ENCODE measurements at regions not wholly inside any gene's neighbourhood (a gene's known extent, or its start where the extent isn't known, plus 50 kb on each side); places are given as distances from the start of the nearest gene placed in this dataset.
"Not testable (repeated sequence)": the region's sequence is repeated elsewhere in the genome, so short reads cannot be mapped to it uniquely, and the experiment has no call there.

DNA sequence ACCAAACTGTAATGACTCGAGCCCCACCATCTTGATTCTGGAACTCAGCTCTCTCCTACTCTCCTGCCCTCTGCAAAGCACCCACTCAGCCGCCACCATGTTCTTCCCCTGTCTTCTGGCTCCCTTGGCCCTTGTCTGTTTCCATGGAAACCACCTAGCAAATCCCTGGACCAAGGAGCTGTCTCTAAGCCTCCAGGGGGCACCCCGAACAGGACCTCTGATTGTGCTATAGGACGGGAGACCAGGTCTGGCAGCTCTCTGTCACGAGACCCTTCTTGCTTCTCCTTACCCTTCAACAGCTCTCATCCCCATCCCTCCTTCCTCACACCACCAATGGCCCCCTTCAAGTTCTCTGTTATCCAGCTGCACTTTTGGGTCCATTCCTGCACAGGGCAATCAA lies 277.7 kb upstream of the ZNF507 start:
- no peak for DNase-seq

DNA sequence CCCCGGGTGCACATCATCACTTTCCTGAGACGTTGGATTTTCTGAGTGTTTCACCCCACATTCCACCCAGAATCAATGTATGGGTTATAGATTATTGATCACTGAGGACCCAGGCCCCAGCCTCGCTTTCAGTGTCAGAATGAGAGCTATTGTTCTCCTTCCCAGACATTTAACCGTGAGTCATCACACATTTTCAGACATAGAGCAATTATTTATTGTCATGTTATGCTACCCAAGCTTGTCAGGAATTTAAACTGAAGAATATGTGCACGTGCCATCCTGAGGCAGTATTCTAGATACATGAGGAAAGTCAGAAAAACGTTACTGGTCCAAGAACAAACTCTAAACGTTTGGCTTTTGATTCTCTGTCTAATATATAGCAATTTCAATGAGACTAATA lies 276.6 kb upstream of the ZNF507 start:
- DNase-seq: no peak

- no peak for DNase-seq
These were observed 275.3 kb upstream of the ZNF507 start for GRCh38 chr19:32070101-32070500.

DNA sequence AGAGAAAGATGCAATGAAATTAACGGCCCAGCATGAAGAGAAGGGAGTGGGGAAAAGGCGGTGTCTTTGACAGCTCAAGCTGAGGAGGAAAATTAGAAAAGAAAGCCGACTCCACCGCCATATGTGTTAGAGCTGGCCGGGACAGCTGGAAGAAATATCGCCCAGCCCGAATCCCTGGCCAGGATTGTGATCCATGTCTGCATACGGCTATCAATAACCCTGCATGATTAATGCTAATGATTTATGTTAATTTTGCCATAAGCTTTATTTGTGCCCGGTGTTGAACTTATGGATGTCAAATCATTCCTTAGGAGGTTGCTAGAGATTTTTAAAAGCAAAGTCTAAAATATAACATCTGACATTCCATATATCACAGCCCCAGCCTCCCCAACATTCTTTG lies 263.4 kb upstream of the ZNF507 start:
- no peak for DNase-seq

GRCh38 chr19:32084756-32085363 lies 260.6 kb upstream of the ZNF507 start:
- DNase-seq: not testable (repeated sequence)

DNA sequence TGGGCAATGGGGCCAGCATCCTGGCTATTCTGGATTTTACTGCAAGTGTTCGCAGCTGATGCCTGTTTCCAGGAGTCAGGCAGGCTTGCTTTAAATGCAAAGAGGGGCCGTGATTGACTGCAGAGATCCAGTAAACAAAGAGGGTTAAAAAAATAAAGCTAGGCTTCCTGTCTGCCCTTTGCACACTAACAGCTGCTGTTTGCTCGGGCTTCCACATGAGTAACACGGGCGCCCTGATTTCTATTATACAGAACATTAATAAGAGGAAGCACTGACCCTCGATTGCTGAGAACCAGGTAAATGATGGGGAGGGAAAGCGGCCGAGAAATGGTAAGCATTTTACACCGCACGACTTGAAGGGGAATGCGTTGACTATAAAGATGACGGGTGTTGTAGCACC lies 254.2 kb upstream of the ZNF507 start:
- DNase-seq: no peak

DNA sequence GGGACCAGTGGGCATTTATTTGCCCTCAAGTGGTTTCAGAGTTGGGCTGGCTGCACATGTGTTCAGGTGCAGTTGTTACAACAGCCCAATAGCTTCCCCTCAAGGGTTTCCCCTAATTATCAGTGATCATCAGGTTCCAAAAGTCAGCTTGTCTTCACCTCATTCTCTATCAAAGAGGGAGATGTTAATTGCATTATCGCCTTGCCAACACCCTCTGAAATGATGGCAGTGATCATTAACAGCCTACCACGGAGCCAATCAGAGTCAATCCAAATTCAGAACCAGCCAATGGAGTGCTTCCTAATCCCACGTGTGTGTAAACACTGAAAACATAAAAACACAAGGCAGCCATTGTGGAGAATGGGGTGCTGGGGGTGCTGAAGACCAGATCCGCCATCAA lies 248.4 kb upstream of the ZNF507 start:
- no peak for DNase-seq

DNA sequence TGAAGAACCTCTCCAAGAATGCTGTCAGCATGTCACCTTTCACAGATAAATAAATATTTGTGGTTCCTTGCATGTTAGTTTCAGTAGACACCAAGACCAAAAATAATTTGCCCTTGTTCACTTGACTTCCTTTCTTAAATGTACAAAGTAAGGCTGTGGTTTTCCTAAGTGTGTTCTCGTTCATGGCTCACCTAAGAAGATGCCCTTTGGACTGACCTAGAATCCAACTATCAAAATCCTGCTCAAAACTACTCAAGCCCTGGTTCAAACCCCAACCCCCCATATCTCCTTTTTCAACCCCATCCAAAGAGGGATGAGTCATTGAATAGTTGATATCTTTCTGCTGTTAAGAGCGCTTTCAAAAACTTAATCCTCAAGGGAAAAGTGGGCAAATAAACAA lies 247.8 kb upstream of the ZNF507 start:
- no peak for DNase-seq

DNA sequence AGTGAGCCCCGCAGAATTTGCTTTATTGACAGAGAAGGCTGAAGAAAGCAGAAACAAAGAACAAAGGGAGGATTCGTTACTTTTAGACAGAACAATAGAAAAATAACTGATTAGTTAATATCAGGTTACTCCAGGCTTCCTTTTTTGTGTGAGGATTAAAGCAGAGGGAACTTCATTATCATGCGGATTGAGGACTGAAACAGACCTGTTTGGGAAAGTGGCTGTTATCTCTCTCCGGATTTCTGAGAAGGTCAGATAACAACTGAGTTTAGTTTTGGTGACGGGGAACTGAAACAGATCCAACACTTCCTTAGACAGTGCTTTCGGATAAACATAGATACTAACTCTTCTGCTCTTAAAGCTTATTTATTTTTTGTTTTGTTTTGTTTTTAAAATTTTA lies 246.4 kb upstream of the ZNF507 start:
- no peak for DNase-seq

DNA sequence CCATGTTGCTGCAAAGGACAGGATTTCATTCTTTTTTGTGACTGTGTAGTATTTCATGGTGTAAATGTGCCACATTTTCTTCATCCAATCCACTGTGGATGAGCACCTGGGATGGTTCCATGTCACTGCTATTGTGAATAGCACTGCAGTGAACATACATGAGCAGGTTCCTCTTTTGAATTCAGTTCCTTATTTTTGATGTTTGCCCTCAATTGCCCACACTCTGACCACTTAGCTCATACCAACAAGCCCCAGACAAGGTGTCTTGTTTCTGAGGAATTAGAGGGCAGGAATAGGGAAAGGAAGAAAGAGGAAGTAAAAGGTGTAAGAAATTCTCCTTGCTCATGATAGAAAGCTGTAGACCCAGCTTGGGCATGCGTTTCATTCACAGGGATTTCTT lies 244.2 kb upstream of the ZNF507 start:
- DNase-seq: no peak

GRCh38 chr19:32103541-32103940 lies 241.9 kb upstream of the ZNF507 start:
- no peak for DNase-seq

DNA sequence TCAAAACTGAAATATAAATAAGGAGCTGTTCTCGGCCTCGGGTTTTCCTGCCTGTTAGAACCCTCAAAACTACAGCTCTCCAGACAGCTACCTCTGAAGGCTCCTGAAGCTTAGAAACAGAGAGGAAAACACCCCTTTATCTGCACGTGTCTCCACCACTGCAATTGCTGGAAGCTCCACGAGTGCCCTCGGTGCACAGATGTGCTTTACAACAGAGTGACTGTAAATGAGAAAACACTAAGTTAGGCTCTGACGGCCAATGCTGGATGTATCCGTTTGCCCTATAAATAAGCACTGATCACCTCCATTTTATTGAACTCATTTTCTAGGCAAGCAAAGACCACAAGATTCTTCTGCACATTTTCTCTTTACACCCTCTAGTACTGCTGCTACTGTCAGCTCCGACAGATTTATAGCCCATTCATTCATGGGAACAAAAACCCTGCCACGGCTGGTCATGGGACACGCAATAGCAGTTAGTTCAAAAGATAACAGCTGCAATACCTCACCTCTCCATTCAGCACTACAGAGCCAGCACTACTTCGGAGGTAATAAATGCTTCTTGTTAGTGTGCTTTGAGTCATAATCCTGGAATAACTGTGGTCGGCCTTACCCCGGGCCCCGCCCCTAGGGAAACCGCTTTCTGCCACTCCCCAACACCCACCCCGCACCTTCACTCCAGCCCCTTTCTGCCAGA lies 241.1 kb upstream of the ZNF507 start:
- DNase-seq: no peak

- no peak for DNase-seq
These were observed 240.6 kb upstream of the ZNF507 start for GRCh38 chr19:32104850-32105235.

DNA sequence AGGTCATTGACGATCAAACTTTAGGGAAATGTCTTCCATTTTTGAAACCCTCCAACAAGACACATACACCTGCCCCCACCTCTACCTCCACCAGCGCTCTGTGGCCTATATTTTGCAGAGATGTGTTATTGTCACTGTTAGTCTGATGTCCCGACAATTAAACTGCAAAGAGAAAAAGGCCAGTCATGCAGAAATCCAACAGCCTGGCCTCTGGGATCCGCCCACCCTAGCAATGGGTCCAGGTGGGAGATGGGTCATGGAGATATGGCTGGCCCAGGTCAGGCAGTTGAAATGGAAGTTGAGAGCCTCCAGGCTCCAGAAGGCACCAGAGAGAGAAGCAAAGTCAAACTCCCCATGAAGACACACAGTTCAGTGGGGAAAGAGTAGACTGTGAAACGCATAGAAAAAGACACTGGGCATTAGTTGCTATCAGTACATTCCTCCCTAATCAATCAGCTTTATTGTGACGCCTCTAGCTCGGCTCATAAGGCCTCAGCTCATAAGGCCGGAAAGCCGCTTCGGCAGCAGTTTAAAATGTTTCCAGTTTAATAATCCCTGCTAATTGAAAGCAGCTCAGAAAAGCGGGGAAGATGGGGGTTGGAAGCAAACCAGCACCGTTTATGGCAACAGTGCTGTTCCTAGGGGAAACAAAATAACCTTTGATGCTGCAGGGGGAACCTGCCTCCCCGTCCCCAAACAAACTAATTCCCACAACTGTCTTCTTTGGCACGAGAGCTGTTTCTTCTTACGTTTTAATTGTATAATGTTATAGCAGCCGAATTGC lies 239.7 kb upstream of the ZNF507 start:
- DNase-seq: no peak

- DNase-seq: no peak
These were observed 223.2 kb upstream of the ZNF507 start for GRCh38 chr19:32122258-32122657.

DNA sequence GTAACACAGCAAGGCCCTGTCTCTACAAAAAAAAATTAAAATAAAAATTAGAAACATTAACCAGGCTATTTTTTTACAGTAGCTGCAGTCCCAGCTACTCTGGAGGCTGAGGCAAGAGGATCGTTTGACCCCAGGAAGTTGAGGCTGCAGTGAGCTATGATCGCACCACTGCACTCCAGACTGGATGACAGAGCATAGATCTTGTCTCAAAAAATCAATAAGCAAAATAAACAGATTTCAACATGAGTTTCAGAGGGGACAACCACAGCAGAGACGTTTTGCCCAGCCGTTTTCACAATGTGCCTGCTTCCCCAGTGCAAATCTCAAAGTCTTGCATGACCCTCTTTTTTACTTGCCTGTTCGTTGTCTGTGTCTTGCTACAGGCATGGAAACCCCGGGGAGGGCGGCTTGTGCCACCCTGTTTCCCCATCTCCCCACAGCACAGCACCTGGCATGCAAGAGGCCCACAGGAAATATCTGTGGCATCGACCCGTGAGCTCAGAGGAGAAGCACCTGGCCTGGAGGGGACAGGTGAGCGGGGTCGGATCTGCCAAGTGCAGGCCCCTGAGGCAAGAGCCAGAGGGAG lies 222.0 kb upstream of the ZNF507 start:
- DNase-seq: no peak

- DNase-seq: no peak
These were observed 220.8 kb upstream of the ZNF507 start for GRCh38 chr19:32124585-32124984.

DNA sequence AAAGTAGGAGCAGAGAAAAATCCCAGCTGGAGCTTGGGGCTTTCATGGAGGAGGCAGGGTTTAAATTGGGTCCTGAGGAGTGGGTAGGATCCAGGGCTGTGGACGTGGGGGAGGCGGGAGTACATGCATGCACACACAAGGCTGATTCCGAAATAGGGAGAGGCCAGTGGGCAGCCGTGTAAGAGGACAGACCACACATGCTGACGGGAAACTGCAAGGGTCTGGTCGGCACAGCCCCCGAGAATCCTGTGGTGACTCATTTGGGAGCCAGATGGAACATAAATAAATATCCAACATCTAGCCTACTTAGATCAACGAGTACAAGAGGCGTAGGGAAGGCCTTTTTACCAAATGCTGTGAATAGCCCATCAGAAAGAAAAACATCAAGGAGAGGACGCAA lies 216.3 kb upstream of the ZNF507 start:
- DNase-seq: no peak

GRCh38 chr19:32130332-32130731 lies 215.1 kb upstream of the ZNF507 start:
- DNase-seq: no peak

DNA sequence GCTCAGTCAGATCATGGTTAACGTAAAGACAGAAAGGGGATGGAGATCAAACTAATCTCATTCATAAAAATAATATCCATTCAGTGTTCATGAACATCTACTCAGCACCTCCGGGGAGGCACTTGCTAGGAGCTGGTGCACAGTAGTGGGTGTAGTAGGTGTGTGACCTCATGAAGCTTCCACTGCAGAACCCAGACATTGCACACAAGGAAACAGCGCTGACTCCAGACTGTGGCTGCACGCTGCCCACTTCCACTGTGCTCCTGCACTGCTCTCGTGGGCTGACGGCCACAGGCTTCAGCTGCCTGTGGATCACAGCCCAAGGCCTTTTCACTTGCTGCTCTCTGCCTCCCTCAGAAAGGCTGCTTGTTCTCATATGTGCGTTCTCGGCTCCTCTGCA lies 214.4 kb upstream of the ZNF507 start:
- DNase-seq: no peak

GRCh38 chr19:32138416-32138815 lies 207.0 kb upstream of the ZNF507 start:
- DNase-seq: no peak

DNA sequence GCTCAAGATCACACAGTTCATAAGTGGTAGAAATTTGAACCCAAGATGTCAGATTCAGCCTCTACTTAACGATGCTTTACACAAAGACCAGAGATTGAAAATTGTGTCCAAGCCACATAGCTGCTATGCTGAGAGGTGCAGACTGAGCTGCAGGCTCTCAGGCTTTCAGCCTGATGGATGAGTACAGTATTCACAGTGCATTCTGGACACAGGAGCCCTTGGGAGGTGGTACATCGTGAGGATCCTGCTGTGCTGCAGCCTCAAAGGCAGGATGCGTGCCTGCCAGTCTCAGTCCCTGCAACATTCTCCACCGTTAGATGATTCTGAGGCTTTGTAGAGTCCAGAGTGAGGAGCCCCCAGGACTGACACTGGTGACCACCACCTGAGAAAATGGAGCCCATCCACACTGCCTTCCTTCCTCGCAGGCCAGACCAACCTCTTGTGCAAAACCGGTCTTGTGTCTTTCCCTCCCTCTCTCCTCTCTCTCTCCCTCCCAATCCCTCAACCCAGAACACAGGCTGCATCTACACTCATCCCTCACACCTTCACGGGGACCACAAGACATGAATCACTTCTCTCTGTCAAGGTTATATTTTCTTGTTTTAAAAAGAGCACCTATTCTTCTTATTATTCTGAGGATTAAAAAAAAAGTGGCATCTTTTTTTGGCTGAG lies 203.4 kb upstream of the ZNF507 start:
- no peak for DNase-seq

GRCh38 chr19:32146664-32147063 lies 198.7 kb upstream of the ZNF507 start:
- DNase-seq: no peak

Measured in stimulated activated CD4-positive, alpha-beta T cell treated with anti-CD3 and anti-CD28 coated beads, Interleukin-15, amount 100 ng/mL, for 24 hours (primary cell).